KOPT-K1 (cell line): ENCODE measurements at regions not wholly inside any gene's neighbourhood (a gene's known extent, or its start where the extent isn't known, plus 50 kb on each side); places are given as distances from the start of the nearest gene placed in this dataset.

Source experiments
- H3K27ac ChIP-seq: fragments of 200-600 bp; sonication (generic); 2 replicates; pipeline ENCODE4 v1.5.1; 2016; ENCODE audit warnings: antibody characterized with exemption, mild to moderate bottlenecking, low read depth, low read length; ENCODE audit not compliant: poor library complexity, severe bottlenecking
- H3K36me3 ChIP-seq: fragments of 200-600 bp; sonication (generic); 2 replicates; pipeline ENCODE4 v1.5.1; 2017; ENCODE audit warnings: antibody characterized with exemption, mild to moderate bottlenecking, low read length, moderate library complexity; ENCODE audit not compliant: insufficient read depth
- H3K9me3 ChIP-seq: fragments of 200-600 bp; sonication (generic); 2 replicates; pipeline ENCODE4 v1.5.1; 2017; ENCODE audit warnings: antibody characterized with exemption, low read length, mild to moderate bottlenecking; ENCODE audit not compliant: insufficient read depth, poor library complexity, severe bottlenecking

DNA sequence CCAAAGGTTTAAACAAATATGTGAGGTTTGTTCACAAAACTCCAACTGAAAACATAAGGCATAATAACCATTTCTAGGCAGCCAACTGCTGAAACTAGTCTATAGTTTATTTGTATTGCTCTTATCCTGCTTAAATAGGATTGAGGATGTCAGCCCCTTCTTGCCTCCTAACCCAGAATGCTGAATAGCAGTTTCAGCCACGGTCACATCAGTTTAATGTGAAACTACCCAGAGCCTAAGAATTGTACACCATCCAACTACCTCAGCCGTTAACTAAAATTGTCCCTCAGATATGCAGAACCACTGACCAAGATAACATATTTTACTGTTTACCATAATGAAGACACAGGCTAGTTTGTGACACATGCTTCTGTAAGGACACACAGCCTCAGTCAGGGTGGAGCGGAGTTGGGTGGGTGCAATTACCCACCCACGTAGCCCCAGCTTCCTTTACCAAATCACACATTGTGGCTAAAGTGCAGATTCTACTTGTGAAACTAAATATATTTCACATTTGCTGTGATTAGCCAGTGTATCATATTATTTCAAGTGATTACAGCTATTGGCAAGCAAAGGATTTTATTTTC lies 259.9 kb downstream of the EFNB2 start:
- Histone ChIP-seq H3K27ac (no peak overlapping the region), H3K9me3 (no peaks in the 10 kb centered on the region), H3K36me3 (no peaks in the 10 kb centered on the region)

DNA sequence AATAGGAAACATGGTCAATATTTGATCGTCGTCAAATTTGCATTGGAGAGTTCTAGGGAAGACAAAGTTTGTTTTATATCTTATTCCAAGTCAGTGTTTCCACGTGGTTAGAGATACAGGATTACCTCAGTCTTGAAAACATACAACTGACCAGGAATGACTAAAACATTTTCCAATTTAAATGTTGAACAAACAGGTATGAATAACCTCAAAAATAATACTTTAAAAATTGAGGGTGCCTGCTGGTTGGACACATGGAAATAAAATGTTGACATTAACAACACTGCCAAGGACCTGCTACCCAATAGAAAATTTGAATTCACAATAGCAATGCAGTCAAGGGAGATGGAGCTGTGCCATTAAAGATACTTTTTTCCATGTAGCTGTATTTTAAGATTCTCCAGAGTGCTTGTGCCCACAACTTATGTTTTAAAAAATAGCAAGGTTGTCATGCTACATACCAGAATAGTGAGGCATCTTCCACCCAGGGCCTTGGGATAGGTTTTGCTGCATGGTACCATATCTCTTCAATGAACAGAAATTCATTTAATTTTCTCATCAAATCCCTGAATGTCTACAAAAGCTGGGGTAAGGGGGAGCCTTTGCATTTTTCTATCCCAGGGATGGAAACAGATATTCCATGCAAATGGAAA lies 260.8 kb downstream of the EFNB2 start:
- Histone ChIP-seq H3K9me3 (no peaks in the 10 kb centered on the region), H3K36me3 (no peaks in the 10 kb centered on the region), H3K27ac (no peak overlapping the region)

DNA sequence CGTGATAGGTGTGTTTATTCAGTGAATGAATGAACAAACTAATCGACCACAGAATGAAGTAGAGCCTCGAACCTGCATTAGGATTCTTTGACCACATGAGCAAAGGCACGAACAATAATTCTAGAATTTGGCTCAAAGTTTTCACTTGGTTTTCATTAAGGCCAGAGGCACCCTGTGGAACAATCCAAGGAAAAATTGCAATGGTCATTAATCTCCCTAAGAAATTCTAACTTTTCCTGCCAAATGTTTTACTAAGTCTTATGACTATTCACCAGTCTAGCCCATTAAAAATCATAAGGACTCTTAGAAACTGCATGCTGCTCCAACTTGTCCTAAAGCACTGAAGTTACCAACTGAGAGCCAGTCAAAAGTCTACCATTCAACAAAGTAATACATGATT lies 271.7 kb downstream of the EFNB2 start:
- H3K27ac ChIP-seq: no peak overlapping the region
- peaks cover 6% of the 10 kb centered on the region for H3K9me3 ChIP-seq
- no peaks in the 10 kb centered on the region for H3K36me3 ChIP-seq

DNA sequence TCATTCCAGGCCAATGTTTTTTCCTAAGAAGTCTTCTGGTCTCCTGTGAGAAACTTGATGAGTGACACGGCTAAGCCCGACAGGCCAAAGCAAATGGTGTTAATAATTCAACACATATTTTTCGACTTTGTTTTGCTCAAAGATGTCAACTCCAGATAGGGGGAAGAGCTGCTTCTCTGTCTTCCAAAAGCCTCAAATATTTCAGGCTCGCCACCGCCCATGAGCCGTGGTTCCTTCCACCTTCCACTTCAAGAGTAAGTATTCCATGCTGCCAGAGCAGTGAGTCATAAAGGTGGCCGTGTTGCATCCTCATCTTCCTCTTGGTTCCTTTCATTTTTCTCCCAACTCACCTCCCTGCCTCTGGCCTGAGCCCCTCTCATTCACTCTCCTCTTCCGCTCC lies 272.6 kb downstream of the EFNB2 start:
- Histone ChIP-seq H3K36me3 (no peaks in the 10 kb centered on the region), H3K9me3 (peaks cover 6% of the 10 kb centered on the region), H3K27ac (no peak overlapping the region)

DNA sequence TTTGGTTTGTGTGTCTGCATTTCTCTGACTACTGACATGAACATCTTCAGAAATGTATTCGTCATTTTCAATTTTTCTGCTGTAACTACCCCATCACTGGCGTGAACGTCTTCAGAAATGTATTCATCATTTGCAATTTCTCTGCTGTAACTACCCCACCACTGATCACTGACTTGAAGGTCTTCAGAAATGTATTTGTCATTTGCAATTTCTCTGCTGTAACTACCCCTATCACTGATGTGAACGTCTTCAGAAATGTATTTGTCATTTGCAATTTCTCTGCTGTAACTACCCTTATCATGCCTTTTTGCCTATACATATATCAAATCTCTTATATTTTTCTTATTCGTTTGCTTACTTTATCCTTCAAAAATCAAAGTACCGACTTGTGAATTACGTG lies 274.0 kb downstream of the EFNB2 start:
- Histone ChIP-seq H3K27ac (no peak overlapping the region), H3K9me3 (peaks cover 6% of the 10 kb centered on the region), H3K36me3 (no peaks in the 10 kb centered on the region)

DNA sequence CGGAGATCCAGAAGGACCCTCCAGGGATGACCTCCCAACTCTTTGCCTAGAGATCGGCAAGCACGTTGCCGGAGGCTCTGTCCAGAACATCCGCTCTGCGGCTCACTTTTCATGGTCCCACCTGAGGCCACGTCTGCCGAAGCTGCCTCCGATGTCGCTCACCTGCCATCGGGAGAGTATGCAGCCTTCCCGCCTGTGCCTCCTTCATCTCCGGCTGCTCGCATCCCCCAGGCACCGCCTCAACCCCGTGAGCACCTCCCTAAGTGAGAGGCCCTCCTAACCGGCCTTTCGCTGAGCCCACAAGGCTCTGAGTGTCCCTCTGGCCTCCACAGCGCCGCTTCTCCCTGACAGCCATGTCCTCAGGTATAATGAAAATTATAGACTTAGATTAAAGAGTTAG lies 275.1 kb downstream of the EFNB2 start:
- Histone ChIP-seq H3K36me3 (no peaks in the 10 kb centered on the region), H3K27ac (no peak overlapping the region), H3K9me3 (peaks cover 6% of the 10 kb centered on the region)

DNA sequence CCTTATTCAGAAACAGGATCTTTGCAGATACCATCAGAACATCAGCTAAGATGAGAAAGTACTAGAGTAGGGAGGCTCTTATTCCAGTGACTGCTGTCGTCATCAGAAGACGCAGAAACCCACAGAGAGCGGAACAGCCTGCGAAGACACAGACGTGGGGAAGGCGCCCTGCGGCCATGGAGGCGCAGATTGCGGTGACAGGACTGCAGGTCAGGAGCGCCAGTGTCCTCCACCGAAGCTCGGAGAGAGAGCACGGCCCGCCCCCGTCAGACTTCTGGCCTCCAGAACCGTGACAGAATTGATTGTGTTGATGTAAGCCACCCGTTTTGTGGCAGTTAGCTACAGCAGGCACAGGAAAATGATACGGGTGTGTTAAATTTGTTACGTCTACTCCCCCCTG lies 275.5 kb downstream of the EFNB2 start:
- no peaks in the 10 kb centered on the region for H3K36me3 ChIP-seq
- H3K27ac ChIP-seq: no peak overlapping the region
- peaks cover 6% of the 10 kb centered on the region for H3K9me3 ChIP-seq

DNA sequence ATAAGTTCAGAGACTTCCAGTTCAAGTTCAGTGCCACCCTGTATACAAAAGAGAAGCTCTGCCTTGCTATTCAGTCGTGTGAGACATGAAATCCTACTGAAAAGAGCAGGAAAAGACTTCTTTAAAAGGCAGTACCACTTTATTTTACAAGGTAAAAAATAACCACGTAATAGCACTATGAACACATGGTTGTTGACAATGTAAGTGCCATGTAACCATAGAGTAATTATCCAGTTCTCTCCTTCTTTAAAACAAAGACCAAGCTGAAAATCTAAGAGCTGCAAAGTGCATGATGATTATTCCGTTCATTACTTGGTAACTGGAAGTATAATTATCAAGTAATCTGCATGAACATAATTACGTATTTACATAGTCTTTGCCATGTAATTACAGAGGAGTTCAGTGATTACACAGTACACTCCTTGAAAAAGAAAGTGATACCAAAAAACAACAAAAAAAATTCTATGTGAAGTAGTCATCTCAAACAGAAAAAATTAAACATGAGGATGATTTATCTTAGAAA lies 288.7 kb downstream of the EFNB2 start:
- H3K27ac ChIP-seq: no peak overlapping the region
- no peaks in the 10 kb centered on the region for H3K9me3 ChIP-seq
- no peaks in the 10 kb centered on the region for H3K36me3 ChIP-seq

DNA sequence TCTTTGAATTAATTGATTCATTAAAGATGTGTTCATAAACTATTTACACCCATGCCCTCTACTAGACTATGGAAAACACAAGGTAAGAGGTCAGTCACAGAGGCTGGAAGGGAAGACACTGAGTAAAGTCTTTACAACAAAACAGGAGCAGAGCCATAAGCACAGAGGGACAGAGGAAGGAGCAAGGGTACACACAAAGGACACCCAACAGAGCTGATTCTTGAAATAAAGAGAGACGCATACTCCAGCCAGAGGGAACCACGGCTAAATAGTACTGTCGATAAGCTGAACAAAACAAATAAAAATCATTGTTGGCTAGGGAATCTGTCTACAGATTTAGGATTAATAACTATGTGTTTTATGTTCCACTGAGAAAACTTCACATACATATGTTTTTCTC lies 289.2 kb downstream of the EFNB2 start:
- Histone ChIP-seq H3K36me3 (no peaks in the 10 kb centered on the region), H3K27ac (no peak overlapping the region), H3K9me3 (no peaks in the 10 kb centered on the region)

DNA sequence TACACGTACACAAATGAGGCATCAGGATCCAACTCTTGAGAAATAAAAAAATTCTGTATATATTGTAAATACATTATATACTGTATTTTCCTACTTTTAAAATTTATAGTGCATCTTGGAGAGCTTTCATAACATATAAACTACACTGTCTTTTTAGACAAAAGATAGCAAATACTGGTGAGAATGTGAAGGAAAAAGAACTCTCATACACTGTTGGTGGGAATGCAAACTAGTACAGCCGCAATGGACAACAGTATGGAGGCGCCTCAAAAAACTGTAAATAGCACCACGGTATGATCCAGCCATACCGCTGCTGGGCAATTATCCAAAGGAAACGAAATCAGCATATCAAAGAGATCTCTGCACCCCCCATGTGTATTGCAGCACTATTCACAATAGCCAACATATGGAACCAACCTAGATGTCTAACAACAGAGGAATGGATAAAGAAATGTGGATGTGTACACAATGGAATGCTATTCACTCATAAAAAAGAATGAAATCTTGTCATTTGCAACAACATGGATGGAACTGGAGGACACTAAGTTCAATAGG lies 292.4 kb downstream of the EFNB2 start:
- H3K9me3 ChIP-seq: no peaks in the 10 kb centered on the region
- no peaks in the 10 kb centered on the region for H3K36me3 ChIP-seq
- no peak overlapping the region for H3K27ac ChIP-seq

DNA sequence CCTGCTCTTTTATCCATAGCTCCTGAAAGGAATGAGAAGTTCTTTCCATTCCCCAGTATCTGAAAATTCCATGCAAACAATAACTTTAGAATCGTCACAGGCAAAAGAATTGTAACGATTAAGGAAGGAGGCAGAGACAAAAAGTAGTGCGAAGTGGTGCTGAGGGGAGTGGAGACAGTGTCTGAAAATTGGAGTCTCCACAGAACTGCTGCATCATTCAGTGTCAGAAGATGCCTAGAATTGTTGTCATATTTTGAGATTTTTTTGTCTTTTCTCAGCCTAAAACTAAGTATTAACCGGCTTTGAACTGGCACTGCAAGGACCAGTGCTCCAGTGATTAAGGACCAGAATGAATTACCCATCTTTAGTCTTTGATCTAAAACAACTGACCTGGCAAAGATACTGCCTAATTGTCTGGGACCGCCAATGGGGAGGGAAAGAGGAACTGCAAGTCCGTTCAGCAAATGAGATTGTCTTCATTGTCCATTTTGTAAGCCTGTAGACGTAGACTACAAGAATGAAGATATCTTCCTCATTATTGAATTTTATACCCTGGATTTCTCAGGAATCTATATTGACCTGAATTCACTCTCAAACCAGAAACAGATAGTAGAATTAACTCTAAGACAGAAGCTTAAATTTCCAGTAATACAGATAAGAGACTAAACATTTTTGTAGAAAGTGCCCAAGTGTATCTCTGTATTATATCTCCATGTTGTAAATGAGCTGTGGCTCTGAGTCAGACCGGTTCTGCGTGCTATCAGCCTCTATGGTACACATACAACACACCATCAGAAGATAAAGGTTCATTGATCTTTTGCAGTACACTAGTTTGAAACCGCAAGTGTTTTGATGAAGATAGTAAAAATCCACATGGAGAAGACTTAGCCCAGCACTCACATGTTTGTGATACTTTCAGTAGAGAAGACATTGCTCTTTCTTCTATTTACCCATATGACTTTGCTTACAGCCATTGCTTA lies 293.2 kb downstream of the EFNB2 start:
- no peaks in the 10 kb centered on the region for H3K36me3 ChIP-seq
- H3K9me3 ChIP-seq: no peaks in the 10 kb centered on the region
- H3K27ac ChIP-seq: no peak overlapping the region

DNA sequence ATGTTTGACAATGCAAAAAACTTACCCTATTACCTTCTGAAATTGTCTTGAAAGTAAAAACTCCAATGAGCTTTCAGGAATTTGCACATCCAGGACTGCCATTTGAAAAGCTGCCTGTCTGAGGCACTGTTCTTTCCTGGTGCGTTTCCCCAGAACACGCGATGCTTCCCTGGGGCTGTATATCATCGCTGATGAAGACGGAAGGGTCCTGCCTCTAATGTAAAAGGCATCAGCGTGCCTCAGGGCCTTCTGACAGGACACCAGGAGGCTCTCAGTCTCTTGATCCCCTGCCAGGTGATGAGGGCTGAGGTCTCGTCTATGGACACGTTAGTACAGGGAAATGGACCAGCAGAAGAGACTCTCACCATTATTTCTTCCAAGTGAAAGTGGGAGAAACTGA lies 296.8 kb downstream of the EFNB2 start:
- no peaks in the 10 kb centered on the region for H3K9me3 ChIP-seq
- H3K36me3 ChIP-seq: no peaks in the 10 kb centered on the region
- H3K27ac ChIP-seq: no peak overlapping the region

DNA sequence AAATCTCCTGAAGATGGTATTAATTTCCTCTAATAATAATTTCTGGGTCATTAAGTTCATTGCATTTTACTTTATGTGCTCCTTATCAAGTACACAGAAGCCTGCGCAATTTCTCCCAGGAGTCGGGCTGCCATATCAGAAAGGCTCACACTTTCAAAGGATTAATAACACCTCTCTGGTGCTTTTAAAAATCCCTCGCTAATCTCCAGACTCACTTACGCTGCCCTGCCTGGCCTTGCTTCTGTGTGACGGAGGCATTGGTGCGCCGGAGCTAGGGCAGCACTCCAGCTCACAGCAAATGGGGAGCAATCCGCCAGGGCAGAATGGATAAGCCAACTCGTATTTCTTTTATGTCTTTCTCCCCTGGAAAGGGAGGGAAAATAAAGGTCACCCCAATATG lies 300.8 kb downstream of the EFNB2 start:
- H3K27ac ChIP-seq: no peak overlapping the region
- H3K9me3 ChIP-seq: no peaks in the 10 kb centered on the region
- no peaks in the 10 kb centered on the region for H3K36me3 ChIP-seq

DNA sequence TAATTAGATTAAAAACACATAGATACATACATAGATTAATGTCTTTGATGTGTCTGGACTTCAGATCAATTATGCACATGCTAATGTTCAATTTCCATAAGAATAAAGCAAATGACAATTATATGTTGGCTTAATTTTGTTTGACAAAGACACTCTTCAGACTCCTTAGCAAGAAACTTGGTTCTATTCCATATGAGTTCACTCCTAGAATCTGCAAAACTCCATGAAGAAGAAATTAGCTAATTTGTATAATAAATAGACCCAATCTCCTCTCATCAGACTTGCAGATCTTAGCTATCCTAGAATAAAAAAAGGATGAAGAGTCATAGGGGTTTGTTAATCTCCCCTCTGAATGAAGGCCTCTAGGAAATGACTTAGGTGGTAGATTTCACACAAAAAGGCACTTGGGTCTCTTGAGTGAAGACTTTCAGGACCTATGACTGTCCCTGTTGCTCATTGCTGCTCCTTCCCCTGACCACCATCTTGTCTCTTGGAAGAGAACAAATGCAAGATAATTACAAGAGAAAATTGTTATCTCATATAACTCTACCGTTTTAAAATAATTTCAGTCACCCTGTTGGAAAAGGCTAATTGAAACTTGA lies 302.2 kb downstream of the EFNB2 start:
- no peaks in the 10 kb centered on the region for H3K36me3 ChIP-seq
- no peak overlapping the region for H3K27ac ChIP-seq
- no peaks in the 10 kb centered on the region for H3K9me3 ChIP-seq

DNA sequence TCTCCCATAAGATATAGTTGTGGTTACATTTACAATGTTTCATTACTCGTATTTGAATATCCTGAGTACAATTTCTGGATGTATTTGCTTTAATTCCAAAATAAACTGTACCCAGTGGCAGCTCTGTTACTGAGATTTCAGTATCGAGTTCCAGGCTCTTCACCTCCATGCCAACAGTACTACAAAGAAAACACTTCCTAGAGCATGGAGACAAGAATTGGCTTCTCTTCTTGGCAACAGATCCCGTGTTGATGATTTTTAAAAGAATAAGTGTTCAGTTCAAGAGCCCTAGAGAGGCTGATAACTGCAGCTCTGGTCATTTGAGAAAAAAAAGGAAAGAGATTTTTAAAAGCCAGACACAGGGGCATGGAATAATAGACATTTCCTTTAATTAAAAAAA lies 302.8 kb downstream of the EFNB2 start:
- Histone ChIP-seq H3K9me3 (no peaks in the 10 kb centered on the region), H3K27ac (no peak overlapping the region), H3K36me3 (no peaks in the 10 kb centered on the region)
